AG09319 (cell line): ENCODE measurements at regions not wholly inside any gene's neighbourhood (a gene's known extent, or its start where the extent isn't known, plus 50 kb on each side); places are given as distances from the start of the nearest gene placed in this dataset.

Experiments used
- DNase-seq: peaks from one replicate; pipeline ENCODE4 v3.0.0-alpha.2; 2010; ENCODE audit warnings: low read depth; ENCODE audit errors: extremely low read depth
- TF ChIP-seq, protein P1 (sequence below): IDR thresholded peaks from 2 replicates; pipeline ENCODE4 v1.5.1; 2011; ENCODE audit warnings: low read depth, mild to moderate bottlenecking, inconsistent platforms, low read length, moderate library complexity

DNA sequence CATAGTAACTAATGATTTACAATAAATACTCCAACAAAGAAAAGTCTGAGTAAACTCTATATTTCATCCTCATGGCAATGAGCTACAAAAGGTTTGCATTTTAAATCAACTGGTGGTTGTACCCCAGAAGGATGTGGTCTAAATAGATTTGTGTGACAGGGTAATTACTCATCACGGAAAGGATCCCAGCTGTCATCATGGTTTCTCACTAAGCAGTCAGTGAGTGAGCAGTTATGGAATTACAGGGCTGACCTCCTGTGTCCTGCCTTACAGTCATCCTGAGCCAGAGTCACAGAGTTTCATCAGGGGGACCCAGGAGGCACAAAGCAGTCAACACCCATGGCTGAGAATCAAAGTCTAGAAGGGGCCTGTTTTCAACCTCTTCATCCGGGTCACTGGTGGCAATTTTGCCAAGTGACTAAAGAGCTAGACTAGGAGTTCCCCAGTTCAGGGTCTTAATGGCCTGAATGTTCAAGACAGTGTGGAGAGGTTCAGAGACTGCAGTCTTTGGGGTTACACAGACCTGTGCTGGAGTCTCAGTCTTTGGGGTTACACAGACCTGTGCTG, 210.7 kb upstream of the SLC24A2 start:
- TF ChIP-seq, protein P1, sequence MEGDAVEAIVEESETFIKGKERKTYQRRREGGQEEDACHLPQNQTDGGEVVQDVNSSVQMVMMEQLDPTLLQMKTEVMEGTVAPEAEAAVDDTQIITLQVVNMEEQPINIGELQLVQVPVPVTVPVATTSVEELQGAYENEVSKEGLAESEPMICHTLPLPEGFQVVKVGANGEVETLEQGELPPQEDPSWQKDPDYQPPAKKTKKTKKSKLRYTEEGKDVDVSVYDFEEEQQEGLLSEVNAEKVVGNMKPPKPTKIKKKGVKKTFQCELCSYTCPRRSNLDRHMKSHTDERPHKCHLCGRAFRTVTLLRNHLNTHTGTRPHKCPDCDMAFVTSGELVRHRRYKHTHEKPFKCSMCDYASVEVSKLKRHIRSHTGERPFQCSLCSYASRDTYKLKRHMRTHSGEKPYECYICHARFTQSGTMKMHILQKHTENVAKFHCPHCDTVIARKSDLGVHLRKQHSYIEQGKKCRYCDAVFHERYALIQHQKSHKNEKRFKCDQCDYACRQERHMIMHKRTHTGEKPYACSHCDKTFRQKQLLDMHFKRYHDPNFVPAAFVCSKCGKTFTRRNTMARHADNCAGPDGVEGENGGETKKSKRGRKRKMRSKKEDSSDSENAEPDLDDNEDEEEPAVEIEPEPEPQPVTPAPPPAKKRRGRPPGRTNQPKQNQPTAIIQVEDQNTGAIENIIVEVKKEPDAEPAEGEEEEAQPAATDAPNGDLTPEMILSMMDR = no peak
- no peak for DNase-seq

DNA sequence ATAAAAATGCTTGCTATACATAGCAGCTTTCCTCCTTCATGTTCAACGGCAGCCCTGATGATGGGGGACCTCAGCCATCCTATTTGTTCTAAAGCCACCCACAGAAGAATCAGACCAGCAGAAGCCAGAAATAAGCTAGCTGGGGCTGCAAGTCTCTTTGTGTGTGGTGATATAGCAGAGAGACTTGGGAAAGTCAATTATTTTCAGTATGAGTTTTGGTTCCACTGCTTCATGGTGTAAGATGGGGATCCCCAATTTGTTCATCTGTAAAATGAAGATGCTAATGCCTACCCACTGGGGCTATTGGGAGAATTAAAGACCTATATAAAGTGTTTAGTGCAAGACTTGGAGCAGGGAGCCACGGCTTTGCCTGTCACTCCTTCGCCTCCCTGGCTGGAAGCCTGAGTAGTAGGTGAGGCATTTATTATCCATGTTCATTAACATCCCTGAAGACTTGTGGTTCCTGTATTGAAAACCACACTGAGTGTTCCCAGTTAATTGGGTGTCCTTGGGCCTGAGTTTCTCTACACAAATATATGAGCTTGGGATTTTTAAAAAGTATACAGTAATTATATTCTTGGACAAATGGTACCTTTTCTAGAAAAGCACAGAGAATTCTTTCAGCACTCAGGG, 210.1 kb upstream of the SLC24A2 start:
- TF ChIP-seq, protein P1 = no peak
- no peak for DNase-seq

DNA sequence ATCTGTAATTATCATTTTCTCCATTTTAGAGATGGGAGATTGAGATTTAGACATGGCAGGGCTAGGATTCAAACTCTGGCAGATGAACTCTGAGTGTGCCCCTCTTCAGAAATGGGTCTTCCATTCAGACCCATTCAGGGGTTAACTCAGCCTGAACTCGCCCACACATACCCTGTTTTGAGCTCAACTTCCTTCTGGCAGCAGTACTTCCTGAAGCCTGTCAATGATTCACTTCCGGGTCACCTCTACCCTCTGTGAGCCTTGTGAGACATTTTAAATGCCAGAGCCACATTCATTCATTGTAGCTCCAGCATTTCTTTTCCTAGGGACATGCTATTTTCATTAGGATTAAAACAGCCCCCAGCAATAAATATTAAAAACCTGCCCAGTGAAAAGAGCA, 209.3 kb upstream of the SLC24A2 start:
- no peak for DNase-seq
- TF ChIP-seq, protein P1 = no peak

DNA sequence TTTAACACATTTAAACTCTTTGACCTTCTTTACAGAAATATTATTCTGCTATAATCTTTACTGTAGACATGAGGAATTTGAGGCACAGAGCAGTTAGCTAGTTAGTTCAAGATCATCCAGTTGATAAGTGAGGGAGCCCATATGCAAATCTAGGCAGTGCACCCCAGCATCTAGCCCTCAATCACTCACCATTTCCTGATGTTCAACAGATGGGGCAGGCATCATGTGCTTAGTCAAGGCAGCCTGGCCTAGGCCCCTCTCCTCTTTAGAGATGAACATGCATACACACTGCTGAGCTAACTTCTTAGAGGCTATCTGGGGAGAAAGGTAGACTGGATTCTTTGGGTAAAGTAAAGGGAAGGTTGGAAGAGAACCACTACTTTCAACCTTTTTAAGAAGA, 206.8 kb upstream of the SLC24A2 start:
- DNase-seq = no peak
- TF ChIP-seq, protein P1 = no peak

DNA sequence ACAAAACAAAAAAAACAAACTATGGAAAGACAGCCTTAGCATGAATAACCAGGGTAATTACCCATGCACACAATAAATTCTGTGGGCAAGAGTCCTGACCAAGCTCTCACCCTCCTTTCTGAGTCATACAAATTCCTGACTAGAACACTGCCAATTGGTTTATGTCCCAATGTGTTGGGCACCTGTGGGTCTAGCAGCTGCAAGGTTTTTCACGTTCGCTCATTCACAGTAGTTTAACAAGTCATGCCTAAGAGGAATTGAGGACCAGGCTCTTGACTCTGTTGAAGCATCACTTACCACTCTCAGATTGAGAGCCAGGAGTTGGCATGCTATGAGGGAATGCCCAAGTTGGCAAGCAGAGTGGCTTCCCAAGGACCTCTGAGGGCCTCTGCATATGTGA, 205.5 kb upstream of the SLC24A2 start:
- TF ChIP-seq, protein P1 = no peak
- no peak for DNase-seq

DNA sequence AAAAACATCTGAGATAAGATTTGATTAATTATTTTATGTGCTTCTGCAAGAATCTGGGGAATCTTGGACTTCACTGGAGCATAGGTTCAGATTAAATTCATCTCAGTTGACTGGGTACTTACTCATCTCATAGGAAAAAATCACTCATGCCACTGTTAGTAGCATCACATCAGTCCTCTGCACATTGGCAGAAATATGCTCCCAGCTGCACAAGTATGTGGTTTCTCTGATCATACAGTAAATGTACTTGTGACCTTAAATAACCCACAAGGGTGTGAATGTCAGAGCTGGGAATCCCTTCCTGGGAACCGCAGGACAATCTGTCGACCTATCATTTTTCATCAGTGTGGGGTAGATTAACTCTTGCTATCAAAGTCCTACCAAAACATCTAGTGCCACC, 203.7 kb upstream of the SLC24A2 start:
- DNase-seq = peak; percentile 28
- TF ChIP-seq, protein P1 = no peak

DNA sequence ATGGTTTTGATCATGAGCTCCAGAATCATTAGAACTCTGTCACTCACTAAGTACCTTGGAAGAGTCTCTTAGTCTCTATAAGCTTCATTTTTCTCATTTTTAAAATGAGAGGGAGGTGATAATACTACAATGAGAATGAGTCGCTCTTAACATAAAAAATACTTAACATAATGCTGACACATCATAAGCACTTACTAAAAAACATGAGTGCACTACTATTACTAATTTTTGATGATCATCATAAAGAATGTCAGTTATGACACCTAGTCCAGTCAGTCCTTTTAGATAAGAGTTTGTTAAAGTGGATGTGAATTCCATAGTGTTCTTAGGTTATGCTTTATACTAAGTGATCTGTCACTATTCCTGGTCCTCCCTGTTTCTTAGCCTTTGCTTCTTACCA, 200.4 kb upstream of the SLC24A2 start:
- DNase-seq = no peak
- TF ChIP-seq, protein P1 = no peak
